ENCODE measurements at regions not wholly inside any gene's neighbourhood (a gene's known extent, or its start where the extent isn't known, plus 50 kb on each side); places are given as distances from the start of the nearest gene placed in this dataset.

DNA sequence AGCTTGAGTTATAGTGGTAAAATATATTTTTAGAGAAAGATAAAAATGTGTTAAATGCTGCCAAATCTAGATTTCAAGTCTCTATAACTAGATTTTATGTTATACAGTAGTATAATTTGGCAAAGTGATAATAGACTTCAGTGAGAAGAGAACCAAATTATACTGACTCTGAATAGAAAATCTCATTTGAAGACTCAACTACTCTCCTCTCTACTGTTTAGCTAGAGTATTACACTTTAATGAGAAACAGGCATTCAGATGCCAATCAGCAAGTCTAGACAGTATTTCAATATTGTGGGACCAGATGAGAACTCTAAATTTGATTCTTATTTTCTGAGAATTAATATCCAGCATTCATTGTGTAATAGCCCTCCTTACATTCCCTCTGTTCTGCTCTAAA, 311.2 kb downstream of the SLITRK5 start:
- intact Hi-C loops (cut with DNase I), result no loop called here
- Histone ChIP-seq H3K27me3 (replicated peaks; ENCODE audit: insufficient read depth) (no peaks in the 10 kb centered on the region), H3K36me3 (no peaks in the 10 kb centered on the region), H3K27ac (no peak overlapping the region), H3K9me3 (no peaks in the 10 kb centered on the region), H3K4me3 (no peak overlapping the region), H3K4me1 (replicated peaks) (no peaks in the 10 kb centered on the region)
- DNase-seq (ENCODE audit: low spot score), result no peak
- TF ChIP-seq POLR2A (IDR thresholded peaks at IDR 0.05) (no peak), POLR2AphosphoS5 (IDR thresholded peaks at IDR 0.05) (no peak)
- TF ChIP-seq, protein P1, sequence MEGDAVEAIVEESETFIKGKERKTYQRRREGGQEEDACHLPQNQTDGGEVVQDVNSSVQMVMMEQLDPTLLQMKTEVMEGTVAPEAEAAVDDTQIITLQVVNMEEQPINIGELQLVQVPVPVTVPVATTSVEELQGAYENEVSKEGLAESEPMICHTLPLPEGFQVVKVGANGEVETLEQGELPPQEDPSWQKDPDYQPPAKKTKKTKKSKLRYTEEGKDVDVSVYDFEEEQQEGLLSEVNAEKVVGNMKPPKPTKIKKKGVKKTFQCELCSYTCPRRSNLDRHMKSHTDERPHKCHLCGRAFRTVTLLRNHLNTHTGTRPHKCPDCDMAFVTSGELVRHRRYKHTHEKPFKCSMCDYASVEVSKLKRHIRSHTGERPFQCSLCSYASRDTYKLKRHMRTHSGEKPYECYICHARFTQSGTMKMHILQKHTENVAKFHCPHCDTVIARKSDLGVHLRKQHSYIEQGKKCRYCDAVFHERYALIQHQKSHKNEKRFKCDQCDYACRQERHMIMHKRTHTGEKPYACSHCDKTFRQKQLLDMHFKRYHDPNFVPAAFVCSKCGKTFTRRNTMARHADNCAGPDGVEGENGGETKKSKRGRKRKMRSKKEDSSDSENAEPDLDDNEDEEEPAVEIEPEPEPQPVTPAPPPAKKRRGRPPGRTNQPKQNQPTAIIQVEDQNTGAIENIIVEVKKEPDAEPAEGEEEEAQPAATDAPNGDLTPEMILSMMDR (IDR thresholded peaks at IDR 0.05), result no peak

DNA sequence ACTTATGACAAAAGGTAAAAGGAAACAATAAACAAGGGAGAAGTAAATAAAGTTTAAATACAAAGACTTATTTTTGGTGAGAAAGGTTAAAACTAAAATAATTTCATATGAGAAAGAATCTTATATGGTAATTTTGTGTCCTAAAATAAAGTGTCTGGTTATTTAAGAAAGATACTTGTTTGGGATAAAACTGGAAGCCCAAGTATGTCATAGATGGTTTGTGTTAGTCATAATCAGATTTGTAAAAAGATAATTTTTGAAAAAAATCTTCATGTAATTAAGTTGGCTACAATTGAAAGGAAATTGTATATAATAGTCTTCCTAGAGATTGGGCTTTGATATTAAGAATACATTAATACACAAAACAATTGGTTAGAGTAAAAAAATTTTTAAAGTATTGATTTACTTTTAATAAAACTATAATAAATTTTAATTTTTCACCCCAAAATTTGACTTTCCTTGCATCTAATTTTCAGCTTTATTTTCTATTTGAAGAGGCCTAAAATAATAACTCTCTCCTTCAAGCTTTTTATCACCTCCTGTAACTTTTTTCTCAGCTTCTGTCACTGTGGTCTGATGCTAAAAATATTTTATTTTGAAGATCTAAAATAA, 315.6 kb downstream of the SLITRK5 start:
- no peak for TF ChIP-seq POLR2A (IDR thresholded peaks at IDR 0.05)
- TF ChIP-seq, protein P1 (IDR thresholded peaks at IDR 0.05), result no peak
- no peak for TF ChIP-seq POLR2AphosphoS5 (IDR thresholded peaks at IDR 0.05)
- no peaks in the 10 kb centered on the region for H3K9me3 ChIP-seq

DNA sequence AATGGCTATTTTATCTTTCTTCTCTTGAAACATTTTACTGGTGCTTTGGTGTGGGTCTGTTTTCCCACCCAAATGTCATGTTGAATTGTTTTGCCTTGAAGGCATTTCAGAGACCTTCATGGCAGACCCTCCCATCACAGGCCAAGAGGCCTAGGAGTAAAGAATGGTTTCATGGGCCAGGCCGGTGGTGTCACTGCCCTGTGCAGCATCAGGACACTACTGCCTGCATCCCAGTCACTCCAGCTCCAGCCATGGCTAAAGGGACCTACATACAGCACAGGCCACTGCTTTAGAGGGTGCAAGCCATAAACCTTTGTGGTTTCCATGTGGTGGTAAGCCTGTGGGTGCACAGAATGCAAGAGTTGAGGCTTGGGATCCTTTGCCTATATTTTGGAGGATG, 326.9 kb downstream of the SLITRK5 start:
- H3K4me3 ChIP-seq, result no peak overlapping the region
- 100% methylated on average over 1 of the region's 1 CpG for WGBS
- H3K36me3 ChIP-seq, result no peaks in the 10 kb centered on the region
- H3K27me3 ChIP-seq (replicated peaks; ENCODE audit: insufficient read depth), result no peaks in the 10 kb centered on the region
- H3K27ac ChIP-seq, result no peak overlapping the region
- TF ChIP-seq POLR2A (IDR thresholded peaks at IDR 0.05) (no peak), POLR2AphosphoS5 (IDR thresholded peaks at IDR 0.05) (no peak)
- TF ChIP-seq, protein P1 (IDR thresholded peaks at IDR 0.05), result no peak
- intact Hi-C loops (cut with DNase I), result no loop called here
- no peaks in the 10 kb centered on the region for H3K9me3 ChIP-seq
- DNase-seq (ENCODE audit: low spot score), result no peak
- no peaks in the 10 kb centered on the region for H3K4me1 ChIP-seq (replicated peaks)

More for the DNA sequence above, 315.6 kb downstream of the SLITRK5 start:
- no peaks in the 10 kb centered on the region for H3K27me3 ChIP-seq (replicated peaks; ENCODE audit: insufficient read depth)
- intact Hi-C loops (cut with DNase I), result no loop called here
- no peaks in the 10 kb centered on the region for H3K4me1 ChIP-seq (replicated peaks)
- H3K4me3 ChIP-seq, result no peak overlapping the region
- no peaks in the 10 kb centered on the region for H3K36me3 ChIP-seq
- DNase-seq (ENCODE audit: low spot score), result no peak
- no peak overlapping the region for H3K27ac ChIP-seq

DNA sequence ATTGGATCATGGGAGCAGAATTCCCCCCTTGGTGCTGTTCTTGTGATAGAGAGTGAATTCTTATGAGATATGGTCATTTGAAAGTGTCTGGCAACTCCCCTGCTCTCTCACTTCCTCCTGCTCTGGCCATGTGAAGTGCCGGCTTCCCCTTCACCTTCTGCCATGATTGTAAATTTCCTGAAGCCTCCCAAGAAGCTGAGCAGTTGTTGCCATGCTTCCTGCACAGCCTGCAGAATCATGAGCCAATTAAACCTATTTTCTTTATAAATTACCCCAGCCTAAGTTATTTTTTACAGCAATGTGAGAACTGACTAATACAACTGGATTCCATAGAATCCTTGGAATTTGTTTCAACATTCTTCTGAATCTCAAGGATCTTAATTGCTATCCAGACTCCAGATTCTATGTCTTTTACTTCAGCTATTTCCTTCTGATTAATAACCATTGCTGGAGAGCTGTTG, 328.1 kb downstream of the SLITRK5 start:
- TF ChIP-seq, protein P1 (IDR thresholded peaks at IDR 0.05), result no peak
- TF ChIP-seq POLR2AphosphoS5 (IDR thresholded peaks at IDR 0.05) (no peak), POLR2A (IDR thresholded peaks at IDR 0.05) (no peak)

DNA sequence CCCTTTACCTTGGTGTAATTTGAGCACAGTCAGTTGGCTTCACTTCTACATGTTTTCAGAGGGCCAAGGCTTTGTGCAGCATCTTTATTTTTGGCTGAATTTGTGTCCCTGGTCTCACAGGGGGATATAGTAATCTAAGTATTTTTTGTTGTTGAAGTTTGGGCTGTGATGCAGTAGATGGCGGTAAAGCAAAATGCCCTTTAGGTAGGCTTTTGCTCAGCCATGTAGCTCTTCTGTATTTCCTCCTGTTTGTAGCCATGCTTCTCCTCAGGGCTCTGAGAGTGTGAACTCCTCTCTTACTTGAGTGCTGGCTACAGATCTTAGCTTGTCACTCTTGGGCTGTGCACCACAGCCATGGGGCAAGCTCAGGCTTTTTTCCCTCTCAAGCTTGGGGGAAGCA, 328.6 kb downstream of the SLITRK5 start:
- TF ChIP-seq, protein P1 (IDR thresholded peaks at IDR 0.05), result no peak
- no peak for TF ChIP-seq POLR2AphosphoS5 (IDR thresholded peaks at IDR 0.05)
- no peak for TF ChIP-seq POLR2A (IDR thresholded peaks at IDR 0.05)
- Histone ChIP-seq H3K4me3 (no peak overlapping the region), H3K27ac (no peak overlapping the region), H3K36me3 (no peaks in the 10 kb centered on the region), H3K9me3 (no peaks in the 10 kb centered on the region), H3K27me3 (replicated peaks; ENCODE audit: insufficient read depth) (no peaks in the 10 kb centered on the region), H3K4me1 (replicated peaks) (no peaks in the 10 kb centered on the region)
- 100% methylated on average over 1 of the region's 1 CpG for WGBS
- intact Hi-C loops (cut with DNase I), result no loop called here
- no peak for DNase-seq (ENCODE audit: low spot score)

More for the DNA sequence above, 328.1 kb downstream of the SLITRK5 start:
- intact Hi-C loops (cut with DNase I), result no loop called here
- DNase-seq (ENCODE audit: low spot score), result no peak
- H3K9me3 ChIP-seq, result no peaks in the 10 kb centered on the region
- H3K4me3 ChIP-seq, result no peak overlapping the region
- no peak overlapping the region for H3K27ac ChIP-seq
- no peaks in the 10 kb centered on the region for H3K4me1 ChIP-seq (replicated peaks)
- H3K27me3 ChIP-seq (replicated peaks; ENCODE audit: insufficient read depth), result no peaks in the 10 kb centered on the region
- no peaks in the 10 kb centered on the region for H3K36me3 ChIP-seq
- 82% methylated on average over 1 of the region's 1 CpG for WGBS

All from prostate gland (tissue), 2 donors.